Right renal cortex interstitium (tissue), 3 donors: ENCODE measurements at regions not wholly inside any gene's neighbourhood (a gene's known extent, or its start where the extent isn't known, plus 50 kb on each side); places are given as distances from the start of the nearest gene placed in this dataset.
A peak's percentile ranks its signal among the peaks of the same experiment; 100 is the strongest.

Experiments
- DNase-seq, 3 donors: peaks; one replicate each; pipeline ENCODE4 v3.0.0-alpha.2; 2013; ENCODE audit warnings: low read depth in 3 of 3, low spot score in 2 of 3

DNA sequence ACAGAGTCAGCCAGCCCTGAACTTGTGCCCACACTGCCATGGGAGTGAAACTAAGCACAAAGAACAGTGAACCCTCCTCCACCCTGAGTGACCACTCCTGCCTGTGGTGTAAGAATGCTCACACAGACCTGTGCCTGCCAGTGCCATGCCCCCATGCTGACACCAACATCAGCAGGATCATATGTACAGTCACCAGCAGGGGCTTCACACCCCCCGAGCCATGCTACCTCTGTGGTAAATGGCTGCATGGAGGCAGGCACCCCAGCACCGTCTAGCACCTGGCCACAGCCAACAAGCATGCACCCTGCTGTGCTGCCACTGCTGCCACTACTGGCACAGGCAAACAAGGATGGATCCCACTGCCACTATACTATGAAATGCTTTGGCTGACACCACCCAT, 344.4 kb upstream of the CCDC196 start:
- no peak for DNase-seq

DNA sequence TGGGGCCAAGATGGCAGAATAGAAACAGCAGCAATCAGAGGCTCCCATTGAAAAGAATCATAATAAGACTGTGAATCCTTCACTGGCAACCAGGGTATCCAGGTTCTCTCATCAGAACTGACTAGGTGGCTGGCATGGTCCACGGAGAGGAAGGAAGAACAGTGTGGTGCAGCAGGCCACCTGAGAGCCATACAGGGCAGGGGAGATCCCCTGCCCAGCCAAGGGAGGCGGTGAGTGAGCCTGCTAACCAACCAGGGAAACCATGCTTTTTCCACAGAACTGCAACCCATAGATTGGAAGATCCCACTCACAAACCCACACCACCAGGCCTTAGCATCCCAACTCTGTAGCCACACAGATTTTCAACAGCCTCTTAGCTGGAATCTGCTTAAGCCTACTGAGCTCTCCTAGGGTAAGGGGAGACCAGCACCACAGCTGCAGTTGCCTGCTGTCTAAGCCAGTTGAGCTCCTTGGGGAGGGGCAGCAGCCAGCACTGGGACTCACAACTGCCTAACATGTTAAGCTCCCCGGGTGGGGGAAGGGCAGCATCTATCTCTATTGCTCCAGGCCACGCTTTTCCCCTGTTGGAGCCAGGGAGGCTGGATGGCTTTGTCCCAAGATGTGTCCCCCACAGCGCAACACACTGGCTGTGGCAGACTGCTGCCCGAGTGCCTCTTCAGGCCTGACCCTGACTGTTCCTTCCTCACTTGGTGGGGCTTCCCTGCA, 342.6 kb upstream of the CCDC196 start:
- DNase-seq = no peak

DNA sequence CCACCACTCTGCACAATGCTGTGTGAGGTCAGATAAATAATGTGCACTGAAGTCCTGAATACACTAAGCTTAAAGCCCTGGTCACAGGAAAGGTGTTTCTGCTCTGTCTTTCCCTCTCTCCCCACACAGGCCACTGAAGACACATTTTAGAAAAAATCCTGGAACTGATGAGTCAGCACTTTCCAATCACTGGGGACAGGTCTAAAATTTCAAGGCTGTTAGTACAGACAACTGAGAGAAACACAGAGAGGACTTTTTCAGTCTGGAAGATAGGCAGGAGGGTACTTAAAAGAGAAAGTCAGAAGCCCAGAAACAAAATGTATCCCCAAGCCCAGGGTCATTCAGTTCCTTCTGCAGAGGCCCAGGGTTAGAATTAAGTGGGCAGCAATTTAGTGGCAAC, 333.9 kb upstream of the CCDC196 start:
- DNase-seq = peak in 1 of 3 donors; percentile 17

DNA sequence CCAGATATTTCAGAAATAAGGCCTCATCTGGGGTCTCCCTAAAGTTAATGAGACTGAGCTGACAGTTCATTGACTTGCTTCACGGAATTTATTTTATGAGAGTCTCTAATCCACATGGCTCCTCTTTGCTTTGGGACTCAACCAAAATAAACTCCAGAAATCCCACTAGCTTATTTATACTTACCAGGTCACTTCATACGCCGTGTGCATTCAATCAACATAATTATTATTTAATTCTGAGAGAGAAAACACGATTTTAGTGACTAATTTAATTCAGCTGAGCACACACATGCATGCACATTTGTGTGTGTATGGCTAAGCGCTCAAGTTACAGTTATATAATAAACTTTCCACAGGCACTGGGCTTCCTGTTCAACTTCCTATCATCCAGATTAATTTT, 333.4 kb upstream of the CCDC196 start:
- peak; percentile 43 to 53 (median 44) for DNase-seq

DNA sequence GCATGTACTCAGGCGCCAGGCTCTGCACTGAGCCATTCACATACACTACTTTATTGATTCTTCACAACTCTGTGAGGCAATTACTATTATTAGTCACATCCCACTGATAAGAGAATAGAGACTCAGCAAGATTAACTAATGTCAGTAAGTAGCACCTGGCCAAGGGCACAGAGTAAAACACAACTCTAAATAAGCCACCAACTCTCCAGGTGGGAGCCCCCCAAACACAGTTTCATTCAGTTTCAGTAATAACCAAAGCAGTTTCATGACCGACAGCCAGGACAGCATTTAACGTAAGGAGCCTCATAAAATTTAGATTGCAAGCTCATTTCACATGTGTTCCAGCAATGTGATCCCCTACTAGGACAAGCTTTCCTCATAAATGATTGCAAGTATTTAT, 323.1 kb upstream of the CCDC196 start:
- no peak for DNase-seq

DNA sequence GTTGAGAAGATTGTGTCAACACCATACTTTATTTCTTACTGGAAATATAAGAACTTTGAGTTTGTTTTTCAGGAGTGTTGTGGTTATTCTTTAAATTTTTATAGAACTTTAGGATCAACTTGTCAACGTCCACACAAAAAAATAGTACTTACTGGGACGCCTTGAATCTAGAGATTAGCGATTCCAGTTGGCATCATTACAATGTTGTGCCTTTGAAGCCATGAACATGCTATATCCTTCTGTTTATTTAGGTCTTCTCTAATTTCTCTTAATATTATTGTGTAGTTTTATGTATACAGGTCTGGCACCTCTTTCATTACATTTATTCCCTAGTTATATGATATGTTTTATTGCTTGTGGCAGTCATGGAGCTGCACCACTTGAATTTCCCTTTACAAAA, 320.8 kb upstream of the CCDC196 start:
- no peak for DNase-seq

DNA sequence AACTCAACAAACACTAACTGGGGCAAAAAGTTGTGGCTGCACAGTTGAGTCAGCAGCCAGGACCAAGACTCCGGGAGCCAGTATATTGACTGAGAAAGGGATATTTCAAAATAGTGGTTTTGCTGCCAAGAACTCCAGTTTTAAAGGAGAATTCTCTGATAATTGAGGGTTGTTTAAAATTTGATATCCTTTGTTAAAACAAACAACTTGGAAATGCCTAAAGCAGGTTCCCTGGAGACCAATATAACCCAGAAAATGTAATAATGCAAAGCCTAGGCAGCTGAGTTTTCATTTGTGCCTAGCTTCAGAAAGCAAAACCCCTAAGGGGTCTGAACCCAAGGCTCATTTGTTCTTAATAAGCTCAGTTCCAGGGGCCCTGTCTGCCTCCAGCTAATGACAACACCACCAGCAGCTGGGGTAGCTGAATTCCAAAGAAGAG, 311.7 kb upstream of the CCDC196 start:
- DNase-seq = no peak

DNA sequence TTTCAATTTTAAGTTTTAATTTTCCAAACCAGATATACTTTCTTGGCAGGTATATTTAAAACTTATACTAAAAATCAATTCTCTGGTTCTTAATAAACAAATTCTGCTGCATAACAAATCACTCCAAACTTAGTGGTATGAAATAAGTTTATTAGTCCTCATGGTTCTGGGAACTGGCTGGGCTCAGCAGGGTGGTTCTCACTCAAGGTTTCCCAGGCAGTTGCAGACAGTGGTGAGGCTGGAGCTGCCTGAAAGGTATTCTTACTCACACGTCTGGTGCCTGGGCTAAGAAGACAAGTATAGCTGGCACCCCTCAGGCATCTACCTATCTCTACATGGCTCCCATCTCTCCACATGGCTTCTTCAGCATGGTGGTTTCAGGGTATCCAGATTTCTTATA, 308.2 kb upstream of the CCDC196 start:
- DNase-seq = no peak

DNA sequence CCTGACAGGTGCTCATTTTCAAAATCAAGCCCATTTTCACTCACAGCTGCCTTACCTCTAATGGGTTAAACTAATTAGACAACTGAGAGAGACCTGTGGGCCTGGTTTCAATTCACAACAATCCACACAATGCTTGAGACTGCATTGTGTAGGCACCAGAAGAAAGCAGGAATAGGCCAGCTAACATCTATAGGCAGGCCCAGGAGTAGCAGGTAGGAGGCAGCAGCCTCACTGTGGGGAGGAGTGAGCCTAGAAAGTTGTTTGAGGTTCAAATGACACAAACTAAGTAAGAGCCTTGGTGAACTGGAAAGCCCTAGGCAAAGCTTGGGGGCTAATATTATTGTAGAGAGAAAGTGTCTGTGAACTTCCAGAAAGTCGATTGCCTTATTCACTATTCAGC, 289.5 kb upstream of the CCDC196 start:
- no peak for DNase-seq

DNA sequence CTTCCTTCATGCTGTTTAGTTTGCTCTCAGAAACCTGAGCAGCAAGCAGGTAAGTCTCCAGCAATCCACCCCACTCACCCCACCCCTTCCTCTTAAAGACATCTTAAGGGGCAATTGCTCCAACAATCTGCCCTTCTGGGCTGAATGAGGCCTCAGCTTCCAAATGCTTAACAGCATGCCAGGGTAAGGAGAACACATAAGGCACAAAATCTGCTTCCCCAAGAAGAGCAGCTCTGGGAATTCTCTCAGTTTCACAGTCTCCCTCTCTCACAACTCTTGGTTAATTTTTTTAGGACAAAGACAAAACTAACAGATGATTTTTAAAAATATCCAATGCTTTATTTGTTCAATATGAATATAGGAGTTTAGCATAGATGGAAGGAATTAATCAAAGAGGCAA, 288.9 kb upstream of the CCDC196 start:
- no peak for DNase-seq

DNA sequence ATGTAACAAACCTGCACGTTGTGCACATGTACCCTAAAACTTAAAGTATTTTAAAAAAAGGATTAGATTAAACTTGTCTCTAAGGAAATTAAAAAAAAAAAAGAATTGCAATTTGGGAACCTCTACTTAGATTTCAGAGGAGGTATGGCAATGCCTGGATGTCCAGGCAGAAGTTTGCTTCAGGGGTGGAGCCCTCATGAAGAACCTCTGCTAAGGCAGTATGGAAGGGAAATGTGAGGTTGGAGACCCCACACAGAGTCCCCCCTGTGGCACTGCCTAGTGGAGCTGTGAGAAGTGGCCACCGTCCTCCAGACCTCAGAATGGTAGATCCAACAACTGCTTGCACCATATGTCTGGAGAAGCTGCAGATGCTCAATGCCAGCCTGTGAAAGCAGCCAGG, 279.6 kb upstream of the CCDC196 start:
- DNase-seq = no peak

DNA sequence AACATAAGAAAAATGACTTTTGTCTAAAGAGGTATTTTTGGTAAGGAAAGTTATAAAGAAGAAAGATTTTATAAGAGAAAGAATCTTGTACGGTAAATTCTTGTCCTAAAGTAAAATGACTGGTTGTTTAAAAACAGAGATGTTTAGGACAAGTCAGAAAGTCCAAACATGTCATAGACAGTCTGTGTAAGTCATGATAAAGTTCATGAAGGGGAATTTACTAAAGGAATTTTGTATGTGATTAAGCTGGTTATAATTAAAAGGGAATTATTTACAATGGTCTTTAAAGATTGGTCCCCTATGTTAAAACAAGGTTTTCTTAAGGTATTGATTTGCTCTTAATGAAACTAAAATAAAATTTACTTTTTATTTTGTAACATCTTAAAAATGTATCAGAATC, 269.4 kb upstream of the CCDC196 start:
- no peak for DNase-seq

DNA sequence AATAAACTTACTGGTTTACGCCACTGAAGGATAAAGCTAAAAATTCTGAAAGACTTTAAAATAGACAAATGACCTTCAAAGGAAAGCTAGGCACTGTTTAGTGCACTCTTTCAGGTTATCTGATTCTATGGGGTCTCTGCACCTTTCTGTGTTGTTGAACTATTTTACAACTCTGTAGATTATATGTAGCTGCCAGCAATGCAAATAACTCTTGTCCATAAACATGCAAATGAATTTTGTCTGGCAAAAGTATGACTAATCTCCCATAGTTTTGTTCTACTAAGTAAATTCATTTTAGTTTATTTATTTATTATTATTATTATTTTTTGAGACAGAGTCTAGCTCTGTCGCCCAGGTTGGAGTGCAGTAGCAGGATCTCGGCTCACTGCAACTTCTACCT, 266.3 kb upstream of the CCDC196 start:
- no peak for DNase-seq

DNA sequence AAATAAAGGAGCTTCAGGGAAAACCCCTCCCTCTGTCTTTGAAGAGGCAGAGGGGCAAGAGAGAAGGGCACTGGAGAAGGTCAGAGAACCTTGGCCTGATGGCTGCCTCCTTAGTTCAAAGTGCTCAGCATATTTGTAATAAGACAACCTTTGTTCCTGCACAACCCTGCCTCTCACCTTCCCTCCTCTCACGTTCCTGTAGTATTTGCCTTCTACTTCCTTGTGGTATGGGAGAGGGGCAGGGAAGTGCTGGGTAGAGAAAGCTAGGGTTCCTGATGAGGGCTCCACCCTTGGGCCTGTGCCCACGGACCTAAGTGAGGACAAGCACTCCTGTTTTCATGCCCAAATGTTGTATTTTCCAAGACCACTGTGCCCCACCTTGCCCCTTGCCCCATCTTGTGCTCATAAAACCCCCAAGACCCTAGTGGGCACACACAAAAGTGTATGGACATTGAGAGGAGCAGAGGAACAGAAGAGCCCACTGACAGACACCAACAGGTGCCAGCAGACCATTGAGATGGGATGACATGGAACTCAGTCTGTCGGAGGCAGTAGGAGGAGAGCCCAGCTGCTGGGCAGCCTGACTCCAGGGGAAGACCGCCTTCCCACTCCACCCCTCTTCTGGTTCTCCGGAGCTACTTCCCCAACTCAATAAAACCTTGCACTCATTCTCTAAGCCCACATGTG, 261.5 kb upstream of the CCDC196 start:
- DNase-seq = no peak

DNA sequence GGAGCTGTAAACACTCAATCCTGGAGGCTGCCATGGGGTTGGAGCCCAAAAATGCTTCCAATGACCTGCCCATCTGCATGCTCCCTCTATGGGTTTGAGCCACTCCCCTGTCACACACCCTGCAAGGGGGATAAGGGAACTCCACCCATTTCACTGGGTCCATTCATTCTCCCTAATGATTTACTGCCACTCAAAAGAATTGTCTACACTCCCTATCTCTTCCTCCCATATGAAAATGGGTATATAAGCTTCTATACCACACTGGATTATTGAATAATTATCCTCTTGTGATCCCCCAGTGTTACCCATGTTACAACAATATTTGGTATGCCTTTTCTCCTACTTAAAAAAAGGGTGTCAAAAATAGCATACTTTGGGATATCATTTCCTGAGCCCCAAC, 260.8 kb upstream of the CCDC196 start:
- no peak for DNase-seq

DNA sequence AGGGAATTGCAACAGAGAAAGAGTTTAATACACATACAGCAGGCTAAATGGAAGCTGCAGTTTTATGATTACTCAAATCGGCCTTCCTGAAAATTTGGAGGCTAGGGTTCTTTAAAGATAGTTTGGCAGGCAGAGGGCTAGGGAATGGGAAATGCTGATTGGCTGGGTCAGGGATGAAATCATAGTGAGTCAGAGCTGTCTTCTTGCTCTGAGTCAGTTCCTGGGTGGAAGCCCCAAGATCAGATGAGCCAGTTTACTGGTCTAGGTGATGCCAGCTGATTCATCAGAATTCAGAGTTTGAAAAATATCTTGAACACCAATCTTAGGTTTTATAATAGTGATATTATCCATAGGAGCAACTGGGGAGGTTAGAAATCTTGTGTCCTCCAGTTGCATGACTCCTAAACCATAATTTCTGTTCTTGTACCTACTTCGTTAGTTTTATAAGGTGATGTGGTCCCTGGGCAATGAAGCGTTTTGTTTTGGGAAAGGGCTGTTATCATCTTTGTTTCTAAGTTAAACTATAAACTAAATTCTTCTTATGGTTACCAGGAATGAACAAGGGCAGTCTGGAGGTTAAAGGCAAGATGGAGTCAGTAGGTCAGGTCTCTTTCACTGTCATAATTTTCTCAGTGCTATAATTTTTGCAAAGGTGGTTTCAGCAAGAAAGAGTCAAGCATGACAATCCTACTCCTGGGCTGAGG, 257.8 kb upstream of the CCDC196 start:
- no peak for DNase-seq

DNA sequence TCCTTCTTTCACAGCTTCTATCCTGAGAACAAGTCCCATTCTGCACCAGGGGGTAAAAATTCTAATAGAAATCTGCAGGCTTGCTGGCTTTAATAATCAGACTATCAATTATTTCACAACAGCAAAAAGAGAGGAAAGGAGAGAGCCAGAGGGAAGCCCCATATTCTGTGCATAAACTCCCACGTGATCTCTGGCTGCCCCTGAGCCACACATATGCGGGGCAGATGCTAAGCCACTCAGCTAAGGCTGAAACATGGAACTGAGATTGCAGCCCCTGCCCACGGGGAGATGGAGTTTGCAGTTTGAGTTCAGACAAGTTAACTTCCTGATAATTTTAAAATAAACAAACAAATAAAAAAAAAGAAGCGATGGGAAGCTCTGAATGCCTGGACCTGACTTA, 254.4 kb upstream of the CCDC196 start:
- no peak for DNase-seq

DNA sequence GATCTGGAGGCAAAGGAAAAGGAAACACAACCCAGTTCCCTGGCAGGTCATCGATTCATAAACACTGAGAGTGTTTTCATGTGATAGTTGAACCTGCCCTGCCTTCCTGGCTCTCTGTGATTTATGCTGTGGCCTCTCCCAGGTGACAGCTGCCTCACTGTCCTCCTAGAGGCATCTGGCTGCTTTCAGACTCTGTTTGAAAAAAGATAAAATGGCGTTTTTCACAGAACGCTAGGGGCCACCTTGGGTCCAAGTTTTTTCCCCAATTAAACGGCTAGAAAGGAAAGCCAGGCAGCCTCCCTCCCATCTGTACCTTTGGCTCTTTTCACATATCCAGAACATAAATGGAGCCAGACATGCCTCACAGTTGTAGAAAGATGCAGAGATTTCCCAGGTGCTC, 252.6 kb upstream of the CCDC196 start:
- peak in 2 of 3 donors; percentile 2 to 4 for DNase-seq

DNA sequence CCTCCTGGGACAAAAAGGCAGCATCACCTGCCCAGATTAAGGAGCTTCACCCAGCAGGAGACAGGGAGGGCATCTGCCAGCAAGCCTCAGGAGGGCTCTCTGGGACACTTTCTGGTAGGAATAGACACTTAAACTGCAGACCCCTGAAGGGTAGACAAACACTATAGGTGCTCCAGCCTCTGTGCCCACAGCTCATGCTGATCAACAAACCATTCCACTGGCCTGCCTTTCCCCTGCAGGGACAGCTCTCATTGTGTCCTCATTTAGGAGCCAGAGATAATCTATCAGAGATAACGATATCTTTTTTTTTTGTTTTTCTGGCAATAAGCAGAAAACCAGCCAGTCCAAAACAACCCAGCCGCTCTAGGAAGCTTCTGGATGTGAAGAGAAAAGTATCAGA, 251.8 kb upstream of the CCDC196 start:
- no peak for DNase-seq

DNA sequence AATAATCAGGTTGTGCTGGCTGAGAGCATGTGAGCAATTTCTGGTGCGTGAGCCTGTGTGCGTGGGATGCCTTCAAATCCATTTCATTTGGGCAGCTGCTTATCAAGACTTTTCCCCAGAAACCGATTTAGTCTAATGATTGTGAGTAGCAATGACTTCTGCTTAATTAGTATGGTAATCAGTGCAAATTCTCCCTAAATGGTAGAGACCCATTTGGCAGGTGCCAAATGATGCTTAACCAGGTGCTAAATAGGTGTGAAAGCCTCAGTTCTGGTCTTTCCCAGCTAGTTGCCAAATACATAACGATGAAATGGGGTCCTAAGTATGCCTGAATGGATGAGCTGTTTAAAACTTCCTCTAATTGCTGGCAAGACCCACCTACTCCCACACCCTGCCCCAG, 248.4 kb upstream of the CCDC196 start:
- DNase-seq = no peak

DNA sequence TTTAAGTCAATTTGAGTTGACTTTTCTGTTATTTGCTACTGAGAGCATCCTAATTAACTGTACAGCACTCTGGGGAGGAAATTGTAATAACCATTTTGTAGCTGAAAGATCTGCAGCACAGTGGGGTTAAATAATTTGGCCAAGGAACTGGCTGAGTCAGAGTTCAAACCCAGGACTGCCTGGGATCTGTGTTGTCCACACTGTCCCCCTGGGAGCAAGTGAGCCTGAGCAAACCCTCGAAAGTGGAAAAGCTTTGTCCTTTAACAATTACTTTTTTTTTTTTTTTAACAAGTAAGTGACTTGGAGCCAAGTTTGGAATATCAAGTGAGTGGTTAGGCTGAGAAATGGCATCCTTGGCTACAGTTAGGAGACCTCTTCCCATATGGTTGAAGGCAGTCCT, 247.2 kb upstream of the CCDC196 start:
- no peak for DNase-seq

DNA sequence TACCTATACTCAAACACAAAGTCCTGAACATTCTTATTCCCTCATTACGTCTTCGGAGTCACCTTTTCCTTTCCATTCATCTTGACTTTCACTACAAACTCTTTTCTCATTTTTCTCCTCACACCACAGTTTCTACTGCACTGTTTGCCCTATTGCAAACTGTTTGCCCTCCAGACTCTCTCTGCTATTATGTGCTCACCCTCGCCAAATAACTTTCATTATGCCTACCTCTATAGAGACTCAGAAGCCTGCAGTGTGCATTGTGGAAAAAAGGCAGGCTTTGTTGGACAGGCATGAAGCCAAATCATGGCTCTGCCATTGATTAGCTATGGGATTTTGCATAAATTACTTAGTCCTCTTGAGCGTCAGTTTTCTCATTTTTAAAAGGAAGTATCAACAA, 246.6 kb upstream of the CCDC196 start:
- DNase-seq = no peak
